ENCODE measurements at regions not wholly inside any gene's neighbourhood (a gene's known extent, or its start where the extent isn't known, plus 50 kb on each side); places are given as distances from the start of the nearest gene placed in this dataset.

- H3K9me2 ChIP-seq (ENCODE audit: insufficient read depth), result peaks cover 13% of the 10 kb centered on the region; the same call in 1 of the 2 replicates
Observed at GRCh38 chr2:833180-833579, 117.5 kb upstream of the SNTG2 start.

More at GRCh38 chr2:833180-833579, 117.5 kb upstream of the SNTG2 start:
- no peak for TF ChIP-seq EZH2 (IDR thresholded peaks at IDR 0.05; ENCODE audit: low read depth, unreplicated experiment)
- no peak for TF ChIP-seq ZNF114 (CRISPR knock-in tag; IDR thresholded peaks at IDR 0.05)
- TF ChIP-seq CTCF (conservative IDR thresholded peaks at IDR 0.05; ENCODE audit: low read depth in 2 of 2), result no peak
- TF ChIP-seq STAT1 (IDR thresholded peaks at IDR 0.05; ENCODE audit: unreplicated experiment), result no peak
- TF ChIP-seq ZNF331 (CRISPR knock-in tag; IDR thresholded peaks at IDR 0.05; ENCODE audit: low read depth), result no peak
- TF ChIP-seq ZNF462 (CRISPR knock-in tag; IDR thresholded peaks at IDR 0.05), result no peak
- no peak for TF ChIP-seq NANOG (IDR thresholded peaks at IDR 0.05; ENCODE audit: borderline replicate concordance)
- no peak for TF ChIP-seq EZH2phosphoT487 (IDR thresholded peaks at IDR 0.05; ENCODE audit: unreplicated experiment)
- no peak for TF ChIP-seq REST (IDR thresholded peaks at IDR 0.05; ENCODE audit: unreplicated experiment)
- TF ChIP-seq CREB1 (CRISPR knock-in tag; IDR thresholded peaks at IDR 0.05; ENCODE audit: low read depth), result no peak
- TF ChIP-seq POLR2AphosphoS5 (IDR thresholded peaks at IDR 0.05; ENCODE audit: low read depth), result no peak
- Mint-ChIP-seq H3K4me3 (no peak overlapping the region), H3K36me3 (ENCODE audit: low read depth) (no peaks in the 10 kb centered on the region), H3K9me3 (no peaks in the 10 kb centered on the region), H3K27ac (no peak overlapping the region; the same call in 1 of the 2 replicates), H3K4me1 (peaks cover 18% of the 10 kb centered on the region), H3K27me3 (ENCODE audit: insufficient read depth, low read depth, poor library complexity) (peaks cover 11% of the 10 kb centered on the region)
- Histone ChIP-seq H3K27me3 (ENCODE audit: insufficient read depth) (no peaks in the 10 kb centered on the region), H3K27ac (ENCODE audit: low read depth) (no peak overlapping the region), H3K4me2 (no peak overlapping the region), H3F3A (replicated peaks; ENCODE audit: low read depth) (0 out of 2 replicates have a peak, but pooled peaks cover 3% of the 10 kb centered on the region), H2AFZ (no peak overlapping the region), H3K4me1 (ENCODE audit: insufficient read depth) (peaks cover 7% of the 10 kb centered on the region; the same call in 1 of the 2 replicates), H3K36me3 (ENCODE audit: insufficient read depth) (no peaks in the 10 kb centered on the region), H3K4me3 (no peak overlapping the region), H4K20me1 (replicated peaks; ENCODE audit: insufficient read depth) (no peaks in the 10 kb centered on the region), H3K79me2 (replicated peaks; ENCODE audit: insufficient read depth) (no peaks in the 10 kb centered on the region)
- no peak for DNase-seq (ENCODE audit: low spot score)
- no peak for ATAC-seq

All from GM23338 (cell line).